T-helper 2 cell treated with Interferon-gamma antibody and Interleukin-4, amounts not matched to agents 100 ng/mL and 5 ng/mL, for 36 hours (primary cell): ENCODE measurements at regions not wholly inside any gene's neighbourhood (a gene's known extent, or its start where the extent isn't known, plus 50 kb on each side); places are given as distances from the start of the nearest gene placed in this dataset.
"Not testable (repeated sequence)": the region's sequence is repeated elsewhere in the genome, so short reads cannot be mapped to it uniquely, and the experiment has no call there.

Experiments used
- intact Hi-C: fragments of 100-400 bp; cut with micrococcal nuclease; formaldehyde crosslinking; loops from one replicate; pipeline ENCODE4 v1.15.1; 2023

DNA sequence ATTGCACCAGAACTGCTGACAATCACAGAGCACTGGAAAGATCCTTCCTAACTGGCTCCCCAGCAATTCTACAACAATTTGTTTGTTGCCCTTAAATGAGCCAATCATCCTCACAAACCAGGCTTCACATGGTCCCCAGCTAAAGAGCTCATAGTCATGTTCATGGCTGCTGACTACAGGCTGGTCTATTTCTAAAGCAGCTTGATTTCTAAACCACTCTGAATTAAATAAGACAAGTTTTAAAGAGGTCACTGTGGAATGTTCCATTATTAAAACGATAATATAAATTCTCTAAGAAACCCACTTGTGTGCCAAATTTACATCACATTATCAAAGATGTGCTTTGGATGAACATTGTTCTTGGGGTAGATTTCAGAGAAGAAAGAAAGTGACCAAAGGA, 110.7 kb downstream of the COPS8 start:
- intact Hi-C loops: no loop called here

DNA sequence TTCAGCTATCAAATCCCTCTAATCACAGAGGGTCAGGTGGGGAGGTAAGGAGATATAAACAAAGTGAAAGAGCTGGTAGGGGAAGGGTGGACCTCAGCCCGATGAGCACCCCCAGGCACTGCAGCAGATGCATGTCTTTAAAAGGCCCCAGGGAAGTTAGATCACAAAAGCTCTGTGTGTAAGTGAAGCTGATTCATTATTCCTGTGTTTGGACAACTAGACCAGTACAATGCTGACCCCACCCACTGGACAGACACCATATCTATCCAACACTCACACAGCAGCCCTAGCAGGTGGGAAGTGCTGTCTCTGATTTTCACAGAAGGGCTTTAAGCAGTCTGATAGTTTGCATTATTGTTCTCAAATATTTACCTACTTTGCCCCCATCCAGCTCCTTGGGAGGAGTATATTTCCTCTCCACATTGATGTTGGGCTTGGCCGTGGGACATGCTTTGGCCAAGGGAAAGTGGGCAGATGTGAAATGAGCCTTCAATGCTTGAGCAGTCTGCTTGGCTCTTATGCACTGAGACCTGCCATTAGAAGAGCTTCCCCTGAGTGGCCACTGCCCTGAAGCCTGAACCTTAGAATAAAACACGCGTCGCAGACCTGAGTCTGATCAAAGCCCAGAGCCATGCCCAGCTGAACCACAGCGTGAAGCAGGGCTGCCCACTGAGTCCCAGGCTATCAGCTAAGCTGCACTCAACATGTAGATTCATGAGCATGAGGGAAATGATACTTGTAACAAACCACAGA, 111.4 kb downstream of the COPS8 start:
- intact Hi-C loops: no loop called here

DNA sequence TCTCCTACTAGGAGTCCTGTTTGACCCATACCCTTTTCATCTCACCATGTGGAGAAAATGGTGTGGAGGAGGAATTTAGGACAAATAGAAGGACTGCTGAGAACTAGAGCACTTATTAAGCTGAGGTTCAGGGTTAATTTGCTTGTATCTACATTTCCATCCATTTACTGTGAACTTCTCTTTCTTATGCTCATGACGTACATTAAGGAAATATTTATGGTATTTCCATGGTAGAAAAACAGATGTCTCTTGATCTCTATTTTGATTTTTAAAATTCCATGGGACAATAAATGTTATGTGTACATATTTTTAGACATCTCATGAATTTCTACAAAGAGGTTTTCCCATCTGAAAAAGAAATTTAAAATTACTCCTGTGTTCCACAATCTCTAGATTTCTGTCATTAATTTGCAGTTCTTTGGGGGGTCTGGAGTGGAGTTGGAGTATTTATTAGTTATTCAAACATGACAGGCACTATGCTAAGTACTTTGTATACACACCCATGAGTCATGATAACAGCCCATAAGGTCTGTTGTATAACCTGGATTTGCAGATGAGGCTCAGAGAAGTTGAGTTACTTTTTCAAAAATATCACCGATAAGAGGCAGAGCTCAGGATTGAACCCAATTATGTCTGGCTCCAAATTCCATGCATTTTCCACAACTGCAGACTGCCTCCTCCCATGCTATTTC, 112.6 kb downstream of the COPS8 start:
- intact Hi-C loops: no loop called here

DNA sequence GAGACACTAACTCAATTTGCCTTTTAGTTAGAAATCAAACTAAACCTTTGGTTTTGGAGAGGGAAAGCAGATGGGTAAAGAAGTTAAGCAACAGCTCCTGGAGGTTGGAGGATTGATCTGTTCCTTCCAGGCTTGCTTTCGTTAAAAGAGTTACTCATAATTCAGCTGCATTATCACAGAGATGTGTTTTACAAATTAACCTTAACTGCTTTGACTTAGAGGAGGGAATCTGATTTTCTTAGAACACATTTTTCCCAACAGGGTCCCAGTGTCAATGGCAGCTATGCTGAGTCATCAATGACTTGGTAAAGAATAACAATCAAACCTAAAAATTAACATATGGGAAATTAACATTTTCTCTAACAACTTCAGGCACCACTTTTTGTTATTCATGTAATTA, 113.4 kb downstream of the COPS8 start:
- intact Hi-C loops: no loop called here

DNA sequence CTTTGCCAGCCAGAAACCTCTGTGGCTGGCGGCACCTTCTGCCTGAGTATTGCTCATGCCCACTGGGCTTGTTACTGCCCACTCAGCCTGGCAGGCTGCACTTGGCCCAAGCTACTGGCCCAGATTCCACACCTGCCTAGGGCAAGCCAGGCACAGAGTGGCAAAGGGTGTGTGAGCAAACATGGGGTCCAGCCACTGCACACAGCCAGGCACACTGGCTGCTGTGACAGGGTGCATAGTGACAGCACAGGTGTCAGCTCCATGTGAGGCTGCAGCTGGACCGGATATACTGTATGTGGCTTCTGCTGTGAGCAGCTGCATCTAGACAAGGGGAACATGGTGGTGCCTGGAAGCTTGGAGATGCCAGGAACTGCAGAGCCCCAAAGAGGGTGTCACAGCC, 113.9 kb downstream of the COPS8 start:
- intact Hi-C loops: no loop called here

DNA sequence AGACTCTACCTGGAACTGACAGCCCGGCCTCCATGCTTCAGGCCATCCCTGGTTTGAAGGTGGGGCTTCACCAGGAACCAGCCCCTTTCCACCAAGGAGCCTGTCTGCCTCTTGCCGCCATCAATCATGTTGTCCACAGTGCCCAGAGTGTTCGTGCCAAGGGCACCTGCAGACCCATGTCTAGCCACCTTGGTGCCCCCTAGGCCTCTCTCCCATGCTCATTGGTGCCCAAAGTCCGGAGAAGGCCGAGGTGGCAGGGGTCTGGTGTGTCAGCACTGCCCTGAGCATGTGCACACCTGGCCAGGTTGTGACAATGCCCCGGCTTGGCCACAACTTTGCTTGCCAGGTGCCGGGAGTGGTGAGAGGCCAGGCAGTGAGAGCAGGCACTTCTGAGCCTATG, 114.8 kb downstream of the COPS8 start:
- intact Hi-C loops: no loop called here

DNA sequence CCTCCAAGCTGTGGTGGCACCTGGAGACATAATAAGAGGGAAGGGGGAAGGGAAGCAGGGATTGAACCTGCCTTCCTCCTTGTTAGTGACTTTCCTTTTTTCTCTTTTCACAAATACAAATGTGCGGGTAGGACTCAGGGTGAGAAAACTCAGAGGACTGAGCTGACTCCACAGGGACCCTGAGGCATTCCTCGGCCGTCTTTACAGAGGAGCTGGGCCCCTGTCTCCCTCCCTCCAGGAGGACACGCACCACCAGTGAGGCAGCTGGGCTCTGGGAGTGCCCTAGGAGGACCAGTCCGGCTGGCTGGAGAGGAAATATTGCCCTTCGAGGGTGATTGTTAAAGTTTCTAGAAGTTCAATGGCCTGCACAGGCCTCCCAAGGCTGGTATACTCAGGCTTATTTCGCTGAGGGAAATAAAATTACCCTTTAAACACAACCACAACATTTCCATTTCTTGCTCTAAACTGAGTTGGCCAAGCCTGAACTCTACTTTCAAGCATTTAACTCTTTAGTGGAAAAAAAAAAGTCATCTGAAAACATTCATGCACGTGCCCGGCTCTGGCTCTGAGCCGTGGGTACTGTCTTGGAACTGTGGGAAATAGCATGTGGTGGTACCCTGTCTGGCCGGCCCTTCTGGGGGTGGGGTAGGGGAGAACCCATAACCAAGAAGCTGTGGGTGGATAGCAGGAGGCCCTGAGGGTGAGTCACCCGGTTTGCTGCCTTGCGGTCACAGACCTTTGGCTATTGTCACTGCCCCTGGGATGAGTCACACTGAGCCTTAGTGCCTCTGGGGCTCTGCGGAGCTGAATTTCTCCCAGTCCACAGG, 116.0 kb downstream of the COPS8 start:
- intact Hi-C loops: no loop called here

DNA sequence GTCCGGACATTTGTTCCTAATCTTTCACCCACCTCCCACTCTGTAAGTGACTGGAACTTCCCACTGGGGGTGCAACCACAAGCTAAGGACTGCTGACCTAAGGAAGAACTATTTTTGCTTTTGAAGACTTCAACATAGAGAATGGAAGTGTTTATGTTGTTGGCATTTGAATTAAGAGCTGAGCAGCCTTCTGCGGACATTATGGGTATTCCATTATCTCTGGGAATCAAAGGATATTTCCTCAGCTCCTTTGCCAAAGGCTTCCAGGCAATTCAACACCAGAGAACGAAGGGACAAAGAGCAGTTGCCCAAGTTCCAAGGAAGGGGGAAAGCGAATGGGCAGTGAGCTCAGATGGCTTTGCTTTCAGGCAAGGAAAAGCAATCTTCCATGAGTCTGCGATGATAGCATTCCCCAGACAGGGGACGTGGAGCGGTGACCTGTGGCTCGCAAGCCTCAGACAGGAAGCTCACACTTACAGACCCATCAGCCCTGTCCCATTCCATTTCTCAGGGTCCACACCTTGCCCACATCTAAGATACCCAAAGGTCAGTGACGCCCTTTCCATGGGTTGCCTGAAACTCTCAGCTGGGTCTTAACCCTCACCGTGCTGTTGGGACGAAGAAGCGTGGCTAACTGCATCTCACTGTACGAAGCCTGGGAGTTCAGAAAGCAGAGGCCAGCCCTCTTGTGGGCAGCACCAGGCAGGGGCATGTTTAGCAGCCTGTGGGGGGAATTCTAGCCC, 116.8 kb downstream of the COPS8 start:
- intact Hi-C loops: no loop called here

DNA sequence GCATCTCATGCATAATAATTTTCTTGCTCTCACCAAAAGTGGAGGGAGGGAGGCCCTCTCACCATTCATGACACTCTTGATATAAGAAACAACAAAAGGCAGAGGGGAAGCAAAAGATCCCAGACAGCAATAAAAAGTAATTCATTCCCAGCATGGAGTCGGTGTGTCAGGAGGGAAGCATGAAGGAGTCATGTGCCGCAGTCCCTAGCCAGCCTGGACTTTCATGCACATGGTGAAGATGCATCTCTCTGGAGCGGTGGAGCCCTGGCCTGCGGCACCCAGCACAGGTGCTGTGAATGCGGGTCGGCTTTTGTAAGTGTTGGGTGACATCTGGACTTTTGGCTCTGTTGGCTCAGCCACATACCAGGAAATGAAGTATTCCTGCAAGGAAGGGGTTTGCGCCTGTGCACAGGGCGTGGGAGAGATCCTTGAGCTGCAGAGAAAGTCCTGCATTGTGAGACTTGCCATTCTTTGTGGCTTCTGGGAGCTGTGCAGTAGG, 119.4 kb downstream of the COPS8 start:
- intact Hi-C loops: no loop called here

DNA sequence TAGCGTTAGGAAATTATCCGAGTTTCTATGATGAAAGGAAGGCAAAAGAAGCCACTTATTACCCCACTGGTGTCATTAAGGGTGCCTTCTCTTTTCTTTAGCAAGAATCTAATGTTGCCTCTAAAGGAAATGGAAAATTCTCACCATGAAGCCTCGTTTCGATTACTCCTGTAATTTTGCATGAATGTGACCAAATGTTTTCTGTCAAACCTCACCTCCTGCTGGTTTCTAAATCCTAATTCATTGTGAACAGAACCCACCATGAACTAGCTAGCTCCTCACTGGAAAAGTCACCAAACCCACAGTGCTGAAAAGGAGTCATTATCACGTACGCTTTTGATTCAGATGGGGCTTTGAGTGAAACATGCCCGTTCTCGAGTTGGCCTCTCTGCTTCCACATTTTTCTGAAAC, 119.9 kb downstream of the COPS8 start:
- intact Hi-C loops: no loop called here

DNA sequence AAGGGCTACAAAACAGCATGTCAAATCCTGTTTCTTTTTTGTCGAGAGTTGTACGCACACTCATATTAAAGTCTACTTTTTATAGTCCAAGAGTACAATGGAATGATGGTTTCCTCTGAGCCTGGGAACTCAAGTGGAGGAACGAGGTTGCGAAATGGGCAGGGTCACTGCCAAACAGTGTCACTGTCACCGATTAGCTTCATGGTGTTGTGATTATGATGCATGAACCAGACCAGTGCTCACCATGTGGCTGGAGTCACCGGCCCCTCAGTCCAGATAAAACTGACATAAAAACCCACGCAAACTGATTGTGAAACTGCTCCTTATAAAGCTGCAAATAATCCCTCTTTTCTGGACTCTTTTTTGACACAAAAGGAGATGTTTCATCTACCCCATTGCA, 122.0 kb downstream of the COPS8 start:
- intact Hi-C loops: no loop called here

DNA sequence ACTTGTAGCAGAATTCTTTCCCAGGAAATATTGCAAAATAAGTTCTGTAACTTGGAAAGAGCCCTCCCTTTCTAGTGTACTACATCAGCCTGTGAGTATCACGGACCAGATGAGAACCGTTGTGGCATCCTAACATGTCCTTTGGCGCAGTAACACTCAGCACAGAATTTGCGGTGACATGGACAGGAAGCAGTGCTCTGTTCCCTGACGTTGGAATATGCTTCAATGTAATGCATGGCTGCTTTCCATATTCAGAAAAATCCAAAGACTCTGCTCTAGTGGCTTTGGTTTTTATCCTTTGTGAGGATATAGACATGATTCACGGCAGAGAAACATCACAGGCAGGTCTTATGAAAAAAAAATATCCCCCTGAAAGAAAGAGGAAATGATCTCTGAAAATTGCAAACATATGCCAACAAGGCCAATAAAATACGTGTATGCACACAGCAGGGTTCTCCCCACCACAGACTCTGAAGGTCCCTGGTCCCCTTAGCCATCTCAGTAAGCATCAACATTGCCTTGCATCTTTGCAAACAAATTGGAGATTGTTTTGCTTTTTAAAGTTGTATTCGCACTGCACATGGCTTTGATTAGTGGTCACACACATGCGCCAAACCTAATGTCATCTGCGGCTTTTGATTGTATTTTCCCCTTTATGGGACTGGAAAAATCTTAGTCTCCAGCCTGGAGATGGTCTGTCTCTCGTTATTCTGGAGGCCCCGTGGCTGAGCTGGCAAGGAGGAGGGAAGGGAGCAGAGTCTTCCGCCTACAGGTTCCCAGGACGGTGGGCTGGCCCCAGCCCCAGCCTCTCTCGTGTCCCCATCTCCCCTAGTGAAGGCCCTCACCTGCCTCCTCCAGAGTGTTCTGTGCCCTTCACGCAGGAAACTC, 122.9 kb downstream of the COPS8 start:
- intact Hi-C loops: no loop called here

DNA sequence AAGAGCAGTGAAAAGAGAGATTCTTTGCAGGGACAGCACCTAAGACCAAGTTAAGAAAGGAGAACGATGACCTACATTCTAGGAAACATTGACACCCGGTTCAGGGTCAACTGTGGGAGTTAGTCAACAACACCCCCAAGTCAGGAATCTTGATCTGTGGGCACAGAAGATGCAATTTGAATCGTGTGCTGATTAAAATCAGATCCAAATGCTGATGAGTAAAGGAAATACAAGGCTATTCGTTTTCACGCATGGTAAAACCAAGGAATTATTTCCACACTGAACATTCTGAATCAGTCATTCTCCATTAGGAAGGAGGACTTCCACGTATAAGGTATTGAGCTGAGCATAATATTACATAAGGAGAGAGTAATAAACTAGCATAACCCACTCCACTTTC, 124.2 kb downstream of the COPS8 start:
- intact Hi-C loops: no loop called here

DNA sequence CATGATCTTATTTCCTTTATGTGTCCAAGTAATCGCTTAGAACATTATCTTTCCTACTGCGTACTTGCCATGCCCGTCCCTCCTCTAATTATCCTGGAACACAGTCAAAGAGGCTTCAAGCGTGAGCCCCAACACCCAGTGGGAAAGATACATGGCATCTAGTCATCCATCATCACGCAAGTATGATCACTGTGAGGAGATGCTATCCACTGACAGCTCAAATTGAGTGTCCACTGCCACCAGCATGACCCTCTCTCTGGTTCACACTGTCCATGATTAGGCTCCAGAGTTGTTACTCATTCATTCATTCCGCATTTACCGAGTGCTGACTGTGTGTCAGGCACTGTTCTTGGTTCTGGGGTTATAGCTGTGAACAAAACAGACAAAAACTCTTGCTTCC, 124.6 kb downstream of the COPS8 start:
- intact Hi-C loops: no loop called here

DNA sequence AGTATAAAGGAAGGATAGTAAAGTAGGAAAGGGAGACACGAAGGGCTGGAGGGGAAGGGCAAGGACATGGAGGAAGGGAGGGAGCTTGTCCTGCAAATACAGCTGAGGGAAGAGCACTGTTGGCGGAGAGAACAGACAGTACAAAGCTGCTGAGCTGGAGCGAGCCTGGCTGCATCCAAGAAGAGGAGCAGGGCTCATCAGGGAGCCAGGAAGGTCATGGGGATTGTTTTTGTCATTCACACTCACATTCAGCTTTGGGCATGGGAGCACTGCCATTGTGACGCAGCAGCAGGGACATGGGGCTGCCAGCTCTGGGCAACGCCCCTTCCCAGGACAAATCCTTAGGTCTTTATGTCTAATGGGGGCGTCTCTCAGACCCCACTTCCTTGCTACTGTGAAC, 125.1 kb downstream of the COPS8 start:
- intact Hi-C loops: no loop called here

DNA sequence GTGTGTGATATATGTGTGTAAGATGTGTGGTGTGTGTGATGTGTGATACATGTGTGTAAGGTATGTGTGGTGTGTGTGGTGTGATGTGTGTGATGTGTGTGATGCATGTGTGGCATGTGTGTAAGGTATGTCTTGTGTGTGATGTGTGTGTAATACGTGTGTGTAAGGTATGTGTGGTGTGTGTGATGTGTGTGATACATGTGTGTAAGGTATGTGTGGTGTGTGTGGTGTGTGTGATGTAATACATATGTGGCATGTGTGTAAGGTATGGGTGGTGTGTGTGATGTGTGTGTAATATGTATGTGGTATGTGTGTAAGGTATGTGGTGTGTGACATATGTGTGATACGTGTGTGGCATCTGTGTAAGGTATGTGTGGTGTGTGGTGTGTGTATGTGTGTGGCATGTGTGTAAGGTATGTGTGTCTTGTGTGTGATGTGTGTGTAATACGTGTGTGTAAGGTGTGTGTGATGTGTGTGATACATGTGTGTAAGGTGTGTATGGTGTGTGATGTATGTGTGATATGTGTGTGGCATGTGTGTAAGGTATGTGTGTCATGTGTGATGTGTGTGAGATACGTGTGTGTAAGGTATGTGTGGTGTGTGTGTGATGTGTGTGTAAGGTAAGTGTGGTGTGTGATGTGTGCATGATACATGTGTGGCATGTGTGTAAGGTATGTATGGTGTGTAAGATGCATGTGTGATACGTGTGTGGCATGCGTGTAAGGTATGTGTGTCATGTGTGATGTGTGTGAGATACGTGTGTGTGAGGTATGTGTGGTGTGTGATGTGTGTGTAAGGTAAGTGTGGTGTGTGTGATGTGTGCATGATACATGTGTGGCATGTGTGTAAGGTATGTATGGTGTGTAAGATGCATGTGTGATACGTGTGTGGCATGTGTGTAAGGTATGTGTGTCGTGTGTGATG, 126.9 kb downstream of the COPS8 start:
- intact Hi-C loops: not testable (repeated sequence)

DNA sequence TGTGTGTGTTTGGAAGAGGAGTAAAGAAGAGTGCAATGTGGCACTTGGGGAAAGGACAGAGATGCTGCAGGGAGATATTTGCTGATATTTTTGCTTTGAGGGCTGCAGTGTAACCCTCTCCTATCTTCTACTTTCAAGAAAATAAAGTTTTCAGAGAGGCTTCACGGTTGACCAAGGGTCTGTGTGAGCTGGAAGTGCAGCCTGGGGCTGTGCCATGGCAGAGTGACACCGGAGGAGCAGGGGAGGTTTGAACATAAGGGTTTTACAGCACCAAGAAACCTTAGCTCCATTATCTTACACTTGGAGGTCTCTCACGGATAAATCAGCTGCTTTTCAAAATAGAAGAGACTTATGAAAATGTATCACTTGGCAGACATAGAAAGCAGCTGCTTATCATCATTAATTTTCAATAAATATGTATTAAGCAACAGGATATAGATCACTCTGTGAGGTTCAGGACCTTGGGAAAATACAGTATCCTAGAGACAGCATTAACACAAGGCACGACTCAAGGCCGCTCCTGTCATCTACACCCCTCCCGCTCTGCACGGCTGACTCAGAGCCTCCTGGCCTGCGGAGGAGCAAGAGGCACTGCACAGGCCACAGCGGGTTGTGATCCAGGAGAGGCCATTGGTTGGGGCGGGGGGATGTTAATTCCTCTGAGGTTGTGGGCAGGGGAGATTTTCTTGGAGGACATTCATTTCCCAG, 127.8 kb downstream of the COPS8 start:
- intact Hi-C loops: no loop called here

DNA sequence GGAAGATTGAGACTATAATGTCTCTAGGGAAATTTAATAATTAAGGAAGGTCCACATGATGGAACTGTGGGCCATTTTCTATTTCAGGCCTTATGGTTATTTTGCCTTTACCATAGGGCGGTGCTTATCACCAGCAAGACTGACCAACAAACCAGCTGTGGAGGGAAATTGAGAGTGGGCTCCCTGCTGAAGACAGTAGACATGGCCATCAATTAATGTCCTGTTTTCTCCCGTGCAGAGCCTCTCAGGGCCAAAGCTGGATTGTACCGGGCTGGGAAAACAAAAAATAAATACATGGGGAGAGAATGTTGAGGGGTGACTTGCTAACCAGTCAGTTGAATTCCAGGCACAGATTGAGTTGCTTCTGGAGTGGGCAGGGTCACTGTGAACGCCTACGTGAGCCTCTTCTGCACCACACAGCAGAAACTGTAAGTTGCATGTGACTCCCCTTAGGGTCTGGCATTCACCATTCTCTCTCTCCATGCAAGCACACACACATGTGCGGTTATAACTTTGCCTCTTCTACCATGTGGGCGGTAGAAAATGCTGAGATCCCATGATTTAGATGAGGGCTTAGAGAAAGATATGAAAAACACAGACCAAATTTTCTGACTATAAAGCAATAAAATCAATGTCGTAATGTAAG, 128.5 kb downstream of the COPS8 start:
- intact Hi-C loops: no loop called here
